IPS-18a (cell line): ENCODE measurements at regions not wholly inside any gene's neighbourhood (a gene's known extent, or its start where the extent isn't known, plus 50 kb on each side); places are given as distances from the start of the nearest gene placed in this dataset.
"Not testable (repeated sequence)": the region's sequence is repeated elsewhere in the genome, so short reads cannot be mapped to it uniquely, and the experiment has no call there.

Experiments
- H3K27ac ChIP-seq: one replicate; pipeline ENCODE4 v1.5.1; 2013; ENCODE audit warnings: low read length
- H3K27me3 ChIP-seq: one replicate; pipeline ENCODE4 v1.6.1; 2013; ENCODE audit warnings: mild to moderate bottlenecking, low read length; ENCODE audit not compliant: control insufficient read depth, insufficient read depth
- H3K36me3 ChIP-seq: one replicate; pipeline ENCODE4 v1.6.1; 2013; ENCODE audit warnings: low read depth, low read length; ENCODE audit not compliant: control insufficient read depth
- H3K4me1 ChIP-seq: one replicate; pipeline ENCODE4 v1.6.1; 2013; ENCODE audit warnings: low read depth, low read length; ENCODE audit not compliant: control insufficient read depth
- H3K4me3 ChIP-seq: one replicate; pipeline ENCODE4 v1.5.1; 2013; ENCODE audit warnings: low read length
- H3K9ac ChIP-seq: one replicate; pipeline ENCODE4 v1.6.1; 2013; ENCODE audit warnings: mild to moderate bottlenecking, low read length, moderate library complexity
- H3K9me3 ChIP-seq: one replicate; pipeline ENCODE4 v1.6.1; 2013; ENCODE audit warnings: low read depth, low read length; ENCODE audit not compliant: control insufficient read depth

GRCh38 chr5:155625897-155626543 lies 612.5 kb downstream of the KIF4B start:
- H3K9ac ChIP-seq: no peak overlapping the region
- no peaks in the 10 kb centered on the region for H3K36me3 ChIP-seq
- no peak overlapping the region for H3K27ac ChIP-seq
- H3K4me3 ChIP-seq: no peak overlapping the region
- H3K27me3 ChIP-seq: no peaks in the 10 kb centered on the region
- H3K4me1 ChIP-seq: peaks cover 7% of the 10 kb centered on the region
- H3K9me3 ChIP-seq: no peaks in the 10 kb centered on the region

- no peak overlapping the region for H3K9ac ChIP-seq
- no peaks in the 10 kb centered on the region for H3K36me3 ChIP-seq
- H3K9me3 ChIP-seq: no peaks in the 10 kb centered on the region
- H3K4me3 ChIP-seq: no peak overlapping the region
- no peaks in the 10 kb centered on the region for H3K27me3 ChIP-seq
- H3K27ac ChIP-seq: no peak overlapping the region
- H3K4me1 ChIP-seq: peaks cover 2% of the 10 kb centered on the region
Measured at GRCh38 chr5:155626592-155626991, 613.0 kb downstream of the KIF4B start.

DNA sequence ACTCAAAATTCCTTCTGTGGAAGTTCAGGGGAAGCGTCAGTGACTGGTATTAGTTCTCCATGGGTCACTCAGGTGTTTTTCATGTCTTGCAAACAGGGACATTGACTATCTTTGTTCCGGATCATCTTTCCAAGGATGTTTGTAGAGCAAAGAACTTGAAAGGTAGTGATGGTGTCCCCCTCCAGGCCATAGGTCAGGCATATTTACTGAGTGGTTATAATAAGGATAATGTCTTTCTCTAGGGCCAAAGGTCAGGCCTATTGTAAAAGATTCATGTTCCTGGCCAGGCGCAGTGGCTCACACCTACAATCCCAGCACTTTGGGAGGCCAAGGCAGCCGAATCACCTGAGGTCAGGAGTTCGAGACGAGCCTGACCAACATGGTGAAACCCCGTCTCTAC lies 614.8 kb downstream of the KIF4B start:
- H3K27me3 ChIP-seq: no peaks in the 10 kb centered on the region

DNA sequence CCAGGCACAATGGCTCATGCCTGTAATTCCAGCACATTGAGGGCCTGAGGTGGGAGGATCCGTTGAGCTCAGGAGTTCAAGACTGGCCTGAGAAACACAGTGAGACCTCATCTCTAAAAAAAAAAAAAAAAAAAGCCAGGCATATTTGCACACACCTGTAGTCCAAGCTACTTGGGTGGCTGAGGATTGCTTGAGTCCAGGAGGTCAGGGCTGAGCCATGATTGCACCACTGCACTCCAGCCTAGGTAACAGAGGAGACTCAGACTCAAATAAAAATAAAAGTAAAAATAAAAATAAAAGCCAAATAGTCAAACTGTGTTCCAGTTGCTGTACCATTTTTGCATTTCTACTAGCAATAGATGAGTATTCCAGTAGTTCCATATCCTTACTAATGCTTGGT lies 616.0 kb downstream of the KIF4B start:
- Histone ChIP-seq H3K4me1 (no peaks in the 10 kb centered on the region), H3K27me3 (no peaks in the 10 kb centered on the region), H3K36me3 (no peaks in the 10 kb centered on the region), H3K4me3 (no peak overlapping the region), H3K9ac (no peak overlapping the region), H3K27ac (no peak overlapping the region), H3K9me3 (no peaks in the 10 kb centered on the region)

More for the DNA sequence above, 614.8 kb downstream of the KIF4B start:
- Histone ChIP-seq H3K36me3 (no peaks in the 10 kb centered on the region), H3K27ac (no peak overlapping the region), H3K9ac (no peak overlapping the region), H3K9me3 (no peaks in the 10 kb centered on the region), H3K4me1 (no peaks in the 10 kb centered on the region), H3K4me3 (no peak overlapping the region)

DNA sequence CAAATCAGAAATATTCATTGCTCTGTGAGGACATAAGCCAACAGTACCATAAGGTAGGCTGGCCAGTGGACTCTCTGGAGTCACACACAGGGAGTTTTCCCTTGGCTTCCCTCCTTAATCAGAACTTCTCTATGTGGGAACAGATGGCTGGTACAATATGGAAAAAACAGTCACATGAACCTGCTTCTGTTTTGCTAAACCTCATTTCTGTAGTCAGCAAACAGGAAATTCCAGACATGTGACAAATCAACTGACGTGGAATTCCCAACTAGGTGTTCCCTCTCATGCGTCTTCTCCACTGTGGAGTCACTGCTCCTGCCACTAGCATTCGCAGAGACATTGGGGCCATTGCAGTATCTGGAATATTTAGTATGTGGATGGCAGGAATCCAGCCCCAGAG lies 617.6 kb downstream of the KIF4B start:
- H3K4me1 ChIP-seq: no peaks in the 10 kb centered on the region
- H3K4me3 ChIP-seq: no peak overlapping the region
- no peak overlapping the region for H3K27ac ChIP-seq
- H3K36me3 ChIP-seq: no peaks in the 10 kb centered on the region
- no peak overlapping the region for H3K9ac ChIP-seq
- no peaks in the 10 kb centered on the region for H3K27me3 ChIP-seq
- no peaks in the 10 kb centered on the region for H3K9me3 ChIP-seq

- Histone ChIP-seq H3K4me1 (no peaks in the 10 kb centered on the region), H3K27me3 (no peaks in the 10 kb centered on the region), H3K4me3 (no peak overlapping the region), H3K36me3 (no peaks in the 10 kb centered on the region), H3K9ac (no peak overlapping the region), H3K27ac (no peak overlapping the region), H3K9me3 (no peaks in the 10 kb centered on the region)
Measured at GRCh38 chr5:155633338-155633957, 619.9 kb downstream of the KIF4B start.

- H3K9me3 ChIP-seq: no peaks in the 10 kb centered on the region
- H3K9ac ChIP-seq: no peak overlapping the region
- H3K27ac ChIP-seq: no peak overlapping the region
- H3K4me3 ChIP-seq: no peak overlapping the region
- no peaks in the 10 kb centered on the region for H3K27me3 ChIP-seq
- H3K36me3 ChIP-seq: no peaks in the 10 kb centered on the region
- no peaks in the 10 kb centered on the region for H3K4me1 ChIP-seq
Measured at GRCh38 chr5:155649666-155650065, 636.1 kb downstream of the KIF4B start.

- H3K9ac ChIP-seq: no peak overlapping the region
- H3K4me3 ChIP-seq: no peak overlapping the region
- no peaks in the 10 kb centered on the region for H3K4me1 ChIP-seq
- no peak overlapping the region for H3K27ac ChIP-seq
- no peaks in the 10 kb centered on the region for H3K36me3 ChIP-seq
- H3K9me3 ChIP-seq: no peaks in the 10 kb centered on the region
- no peaks in the 10 kb centered on the region for H3K27me3 ChIP-seq
Measured at GRCh38 chr5:155655569-155655968, 642.0 kb downstream of the KIF4B start.

DNA sequence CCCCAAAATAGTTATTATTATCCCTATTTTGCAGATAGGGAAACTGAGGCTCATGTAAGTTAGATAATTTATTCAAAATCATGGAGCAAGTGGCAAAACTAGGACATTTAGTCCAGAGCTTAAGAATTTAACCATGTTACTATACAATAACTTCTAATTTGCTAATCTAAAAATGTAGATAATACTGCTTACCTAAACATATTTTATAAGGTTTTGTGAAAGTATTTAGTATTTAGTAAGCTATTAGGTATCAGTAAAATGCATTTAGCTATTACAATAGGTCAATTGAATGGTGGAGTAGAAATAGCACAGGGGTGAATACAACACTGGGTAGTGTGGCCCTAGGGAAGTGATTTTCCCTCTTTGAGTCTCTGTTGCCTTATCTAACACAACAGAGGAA lies 648.3 kb downstream of the KIF4B start:
- no peaks in the 10 kb centered on the region for H3K36me3 ChIP-seq
- no peak overlapping the region for H3K4me3 ChIP-seq
- H3K4me1 ChIP-seq: no peaks in the 10 kb centered on the region
- H3K9ac ChIP-seq: no peak overlapping the region
- no peaks in the 10 kb centered on the region for H3K27me3 ChIP-seq
- H3K9me3 ChIP-seq: no peaks in the 10 kb centered on the region
- H3K27ac ChIP-seq: no peak overlapping the region

DNA sequence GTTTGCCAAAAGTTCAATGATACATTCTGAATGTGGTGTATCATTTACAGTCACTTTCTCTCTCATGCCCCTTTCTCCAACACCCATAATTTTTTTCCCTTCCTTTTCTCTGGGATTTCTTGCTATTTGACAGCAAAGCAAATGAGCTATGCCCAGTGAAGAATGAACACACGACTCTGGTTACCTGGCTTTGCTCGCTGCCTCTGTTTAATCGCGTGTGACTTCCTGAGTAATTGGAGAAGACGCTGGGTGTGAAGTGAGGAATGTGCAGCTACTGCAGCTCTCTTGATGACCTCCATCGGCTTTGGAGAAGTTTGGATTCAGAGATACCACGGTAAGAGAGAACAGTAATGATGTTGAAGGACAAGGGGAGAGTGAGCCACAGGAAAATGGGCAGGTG lies 651.8 kb downstream of the KIF4B start:
- H3K4me3 ChIP-seq: no peak overlapping the region
- H3K27ac ChIP-seq: no peak overlapping the region
- H3K36me3 ChIP-seq: no peaks in the 10 kb centered on the region
- no peaks in the 10 kb centered on the region for H3K27me3 ChIP-seq
- H3K9me3 ChIP-seq: no peaks in the 10 kb centered on the region
- H3K4me1 ChIP-seq: no peaks in the 10 kb centered on the region
- H3K9ac ChIP-seq: no peak overlapping the region

DNA sequence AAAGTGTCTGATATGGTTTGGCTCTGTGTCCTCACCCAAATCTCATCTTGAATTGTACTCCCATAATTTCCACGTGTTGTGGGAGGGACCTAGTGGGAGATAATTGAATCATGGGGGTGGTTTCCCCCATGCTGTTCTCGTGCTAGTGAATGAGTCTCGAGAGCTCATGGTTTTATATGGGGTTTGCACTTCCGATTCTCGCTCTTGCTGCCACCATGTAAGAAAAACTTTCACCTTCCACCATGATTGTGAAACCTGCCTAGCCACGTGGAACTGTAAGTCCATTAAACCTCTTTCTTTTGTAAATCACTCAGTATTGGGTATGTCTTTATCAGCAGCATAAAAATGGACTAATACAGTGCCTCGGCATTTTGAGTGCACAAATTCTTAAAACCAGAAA lies 655.0 kb upstream of the SGCD start:
- H3K36me3 ChIP-seq, H3K9me3 ChIP-seq, H3K27ac ChIP-seq, H3K4me1 ChIP-seq, H3K4me3 ChIP-seq, H3K27me3 ChIP-seq, H3K9ac ChIP-seq: not testable (repeated sequence)

DNA sequence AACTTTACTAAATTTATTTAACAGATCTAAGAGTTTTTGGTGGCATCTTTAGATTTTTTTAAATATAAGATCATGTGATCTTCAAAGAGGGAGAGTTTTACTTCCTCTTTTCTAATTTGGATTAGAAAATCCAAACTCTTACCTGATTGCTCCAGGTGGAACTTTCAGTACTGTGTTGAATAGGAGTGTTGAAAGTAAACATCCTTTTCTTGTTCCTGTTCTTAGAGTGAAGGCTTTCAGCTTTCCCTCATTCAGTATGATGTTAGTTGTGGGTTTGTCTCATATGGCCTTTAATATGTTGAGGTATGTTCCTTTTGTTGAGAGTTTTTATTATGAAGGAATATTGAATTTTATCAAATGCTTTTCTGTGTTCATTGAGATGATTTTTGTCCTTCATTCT lies 650.0 kb upstream of the SGCD start:
- H3K4me1 ChIP-seq: no peaks in the 10 kb centered on the region
- no peak overlapping the region for H3K4me3 ChIP-seq
- H3K9ac ChIP-seq: no peak overlapping the region
- no peaks in the 10 kb centered on the region for H3K9me3 ChIP-seq
- no peak overlapping the region for H3K27ac ChIP-seq
- no peaks in the 10 kb centered on the region for H3K36me3 ChIP-seq
- H3K27me3 ChIP-seq: no peaks in the 10 kb centered on the region
